GM19397 (cell line): ENCODE measurements at regions not wholly inside any gene's neighbourhood (a gene's known extent, or its start where the extent isn't known, plus 50 kb on each side); places are given as distances from the start of the nearest gene placed in this dataset.
A peak's percentile ranks its signal among the peaks of the same experiment; 100 is the strongest.
"Not testable (repeated sequence)": the region's sequence is repeated elsewhere in the genome, so short reads cannot be mapped to it uniquely, and the experiment has no call there.

Experiments used
- ATAC-seq: cut with Tn5 transposase; IDR thresholded peaks from one replicate; pipeline ENCODE4 v1.9.1; 2021; ENCODE audit warnings: mild to moderate bottlenecking, moderate library complexity; ENCODE audit not compliant: unreplicated experiment

- peak; percentile 88 for ATAC-seq
Measured at GRCh38 chr11:82539669-82540068, 194.0 kb downstream of the FAM181B start.

GRCh38 chr11:82536706-82537105 is 197.0 kb downstream of the FAM181B start:
- no peak for ATAC-seq

GRCh38 chr11:82533628-82534327 is 199.9 kb downstream of the FAM181B start:
- ATAC-seq = no peak

- no peak for ATAC-seq
Measured at GRCh38 chr11:82529936-82530335, 203.7 kb downstream of the FAM181B start.

GRCh38 chr11:82527081-82527584 is 206.5 kb downstream of the FAM181B start:
- no peak for ATAC-seq

- ATAC-seq = no peak
Measured at GRCh38 chr11:82523141-82523540, 210.5 kb downstream of the FAM181B start.

GRCh38 chr11:82521427-82521826 is 212.2 kb downstream of the FAM181B start:
- ATAC-seq = no peak

- ATAC-seq = no peak
Measured at GRCh38 chr11:82507288-82507687, 226.4 kb downstream of the FAM181B start.

- ATAC-seq = no peak
Measured at GRCh38 chr11:82505379-82505778, 228.3 kb downstream of the FAM181B start.

GRCh38 chr11:82501174-82501573 is 232.5 kb downstream of the FAM181B start:
- ATAC-seq = not testable (repeated sequence)

- ATAC-seq = no peak
Measured at GRCh38 chr11:82494988-82495432, 238.7 kb downstream of the FAM181B start.

- ATAC-seq = no peak
Measured at GRCh38 chr11:82474876-82475275, 258.8 kb downstream of the FAM181B start.

- no peak for ATAC-seq
Measured at GRCh38 chr11:82465481-82465880, 268.2 kb downstream of the FAM181B start.

GRCh38 chr11:82462608-82463242 is 270.9 kb downstream of the FAM181B start:
- ATAC-seq = no peak

- ATAC-seq = no peak
Measured at GRCh38 chr11:82458761-82459160, 274.9 kb downstream of the FAM181B start.

- ATAC-seq = no peak
Measured at GRCh38 chr11:82458147-82458546, 275.5 kb downstream of the FAM181B start.

- no peak for ATAC-seq
Measured at GRCh38 chr11:82450996-82451395, 282.7 kb downstream of the FAM181B start.

- ATAC-seq = no peak
Measured at GRCh38 chr11:82406611-82407010, 327.1 kb downstream of the FAM181B start.

- ATAC-seq = no peak
Measured at GRCh38 chr11:82405421-82405820, 328.2 kb downstream of the FAM181B start.

GRCh38 chr11:82404981-82405380 is 328.7 kb downstream of the FAM181B start:
- ATAC-seq = no peak

GRCh38 chr11:82403640-82404305 is 329.9 kb downstream of the FAM181B start:
- ATAC-seq = no peak

- ATAC-seq = no peak
Measured at GRCh38 chr11:82398300-82398815, 335.3 kb downstream of the FAM181B start.
